ENCODE measurements at regions not wholly inside any gene's neighbourhood (a gene's known extent, or its start where the extent isn't known, plus 50 kb on each side); places are given as distances from the start of the nearest gene placed in this dataset.

GRCh38 chr14:104486222-104486923 lies 93.2 kb upstream of the C14orf180 start:
- H3K4me3 ChIP-seq (replicated peaks in 1 of 3): no peak overlapping the region
- H3K27me3 ChIP-seq: no peaks in the 10 kb centered on the region
- no peak overlapping the region for H3K27ac ChIP-seq
- H3K36me3 ChIP-seq: no peaks in the 10 kb centered on the region
- no peaks in the 10 kb centered on the region for H3K9me3 ChIP-seq
- H3K4me1 ChIP-seq: no peaks in the 10 kb centered on the region
- TF ChIP-seq POLR2A (IDR thresholded peaks at IDR 0.05): no peak
- TF ChIP-seq, protein P1, sequence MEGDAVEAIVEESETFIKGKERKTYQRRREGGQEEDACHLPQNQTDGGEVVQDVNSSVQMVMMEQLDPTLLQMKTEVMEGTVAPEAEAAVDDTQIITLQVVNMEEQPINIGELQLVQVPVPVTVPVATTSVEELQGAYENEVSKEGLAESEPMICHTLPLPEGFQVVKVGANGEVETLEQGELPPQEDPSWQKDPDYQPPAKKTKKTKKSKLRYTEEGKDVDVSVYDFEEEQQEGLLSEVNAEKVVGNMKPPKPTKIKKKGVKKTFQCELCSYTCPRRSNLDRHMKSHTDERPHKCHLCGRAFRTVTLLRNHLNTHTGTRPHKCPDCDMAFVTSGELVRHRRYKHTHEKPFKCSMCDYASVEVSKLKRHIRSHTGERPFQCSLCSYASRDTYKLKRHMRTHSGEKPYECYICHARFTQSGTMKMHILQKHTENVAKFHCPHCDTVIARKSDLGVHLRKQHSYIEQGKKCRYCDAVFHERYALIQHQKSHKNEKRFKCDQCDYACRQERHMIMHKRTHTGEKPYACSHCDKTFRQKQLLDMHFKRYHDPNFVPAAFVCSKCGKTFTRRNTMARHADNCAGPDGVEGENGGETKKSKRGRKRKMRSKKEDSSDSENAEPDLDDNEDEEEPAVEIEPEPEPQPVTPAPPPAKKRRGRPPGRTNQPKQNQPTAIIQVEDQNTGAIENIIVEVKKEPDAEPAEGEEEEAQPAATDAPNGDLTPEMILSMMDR (IDR thresholded peaks at IDR 0.05): no peak
- no peak for DNase-seq
- intact Hi-C loops (cut with DNase I): no loop called here
- WGBS, 2 donors: 86 to 89% methylated on average over 17 to 18 of the region's 18 CpGs

GRCh38 chr14:104494483-104494882 lies 85.1 kb upstream of the C14orf180 start:
- no peak for DNase-seq
- intact Hi-C loops (cut with DNase I): no loop called here
- H3K27ac ChIP-seq: no peak overlapping the region
- no peaks in the 10 kb centered on the region for H3K9me3 ChIP-seq
- TF ChIP-seq, protein P1 (IDR thresholded peaks at IDR 0.05): no peak
- TF ChIP-seq POLR2A (IDR thresholded peaks at IDR 0.05): no peak
- no peaks in the 10 kb centered on the region for H3K36me3 ChIP-seq
- 61 to 67% methylated on average over 3 of the region's 3 CpGs for WGBS, 2 donors
- no peak overlapping the region for H3K4me3 ChIP-seq (replicated peaks in 1 of 3)
- H3K4me1 ChIP-seq: no peaks in the 10 kb centered on the region
- H3K27me3 ChIP-seq: no peaks in the 10 kb centered on the region

DNA sequence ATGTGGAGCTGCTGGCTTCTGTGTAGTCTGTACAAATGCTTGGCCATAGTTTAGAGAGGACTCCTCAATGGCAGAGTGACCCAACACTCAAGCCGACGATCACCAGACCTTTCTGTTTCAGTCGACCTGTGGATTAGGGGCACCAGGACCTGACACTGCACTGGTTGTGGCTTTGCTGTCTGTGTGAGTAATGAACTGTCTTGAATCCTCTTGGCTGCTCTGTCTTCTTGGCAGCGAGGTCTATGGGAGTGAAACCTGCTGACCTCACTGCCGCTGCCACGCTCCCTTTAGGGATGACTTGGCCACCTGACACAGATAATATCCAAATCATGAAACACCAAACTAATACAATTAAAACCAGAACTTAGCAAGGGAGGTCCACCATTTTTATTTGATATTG lies 83.5 kb upstream of the C14orf180 start:
- Histone ChIP-seq H3K27ac (no peak overlapping the region), H3K9me3 (no peaks in the 10 kb centered on the region), H3K4me1 (no peaks in the 10 kb centered on the region), H3K27me3 (no peaks in the 10 kb centered on the region), H3K4me3 (replicated peaks in 1 of 3) (no peak overlapping the region), H3K36me3 (no peaks in the 10 kb centered on the region)
- intact Hi-C loops (cut with DNase I): no loop called here
- no peak for DNase-seq
- 36 to 57% methylated on average over 2 to 6 of the region's 6 CpGs for WGBS, 2 donors
- no peak for TF ChIP-seq POLR2A (IDR thresholded peaks at IDR 0.05)
- TF ChIP-seq, protein P1 (IDR thresholded peaks at IDR 0.05): no peak

GRCh38 chr14:104499784-104500760 lies 79.5 kb upstream of the C14orf180 start:
- H3K4me1 ChIP-seq: no peaks in the 10 kb centered on the region
- no peak overlapping the region for H3K27ac ChIP-seq
- H3K27me3 ChIP-seq: no peaks in the 10 kb centered on the region
- DNase-seq: no peak
- WGBS, 2 donors: 80 to 83% methylated on average over 13 to 15 of the region's 15 CpGs
- H3K9me3 ChIP-seq: no peaks in the 10 kb centered on the region
- intact Hi-C loops (cut with DNase I): no loop called here
- TF ChIP-seq POLR2A (IDR thresholded peaks at IDR 0.05): no peak
- TF ChIP-seq, protein P1 (IDR thresholded peaks at IDR 0.05): no peak
- H3K36me3 ChIP-seq: no peaks in the 10 kb centered on the region
- no peak overlapping the region for H3K4me3 ChIP-seq (replicated peaks in 1 of 3)

DNA sequence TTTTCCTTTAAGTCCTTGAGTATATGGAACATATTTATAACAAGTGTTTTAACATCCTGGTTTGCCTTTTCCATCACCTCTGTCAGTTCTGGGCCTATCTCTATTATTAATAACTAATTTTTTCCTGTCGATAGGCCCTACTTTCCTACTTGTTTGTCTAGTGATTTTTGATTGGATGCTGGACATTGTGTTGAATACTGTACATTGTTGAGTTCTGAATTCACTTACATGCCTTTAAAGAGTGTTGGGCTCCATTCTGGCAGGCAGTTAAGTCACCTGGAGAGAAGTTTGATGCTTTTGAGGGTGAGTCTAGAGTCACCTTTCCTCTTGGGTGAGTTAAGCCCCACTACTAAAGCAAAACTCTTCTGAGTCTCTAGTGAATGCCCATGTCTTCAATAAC lies 77.5 kb upstream of the C14orf180 start:
- no peak overlapping the region for H3K4me3 ChIP-seq (replicated peaks in 1 of 3)
- H3K27ac ChIP-seq: no peak overlapping the region
- intact Hi-C loops (cut with DNase I): no loop called here
- H3K27me3 ChIP-seq: no peaks in the 10 kb centered on the region
- TF ChIP-seq, protein P1 (IDR thresholded peaks at IDR 0.05): no peak
- TF ChIP-seq POLR2A (IDR thresholded peaks at IDR 0.05): no peak
- H3K36me3 ChIP-seq: no peaks in the 10 kb centered on the region
- no peaks in the 10 kb centered on the region for H3K4me1 ChIP-seq
- H3K9me3 ChIP-seq: no peaks in the 10 kb centered on the region
- 92 to 93% methylated on average over 1 of the region's 1 CpG for WGBS, 2 donors
- DNase-seq: no peak
